Neural progenitor cell (in vitro differentiated cells): ENCODE measurements at regions not wholly inside any gene's neighbourhood (a gene's known extent, or its start where the extent isn't known, plus 50 kb on each side); places are given as distances from the start of the nearest gene placed in this dataset.

Source experiments
- CTCF ChIP-seq: fragments of 200-600 bp; sonication (generic); IDR thresholded peaks from 2 replicates; pipeline ENCODE4 v1.5.1; 2017; ENCODE audit warnings: antibody characterized with exemption, mild to moderate bottlenecking
- EZH2 ChIP-seq: fragments of 200-600 bp; sonication (generic); IDR thresholded peaks from 2 replicates; pipeline ENCODE4 v1.6.1; 2017; ENCODE audit warnings: antibody characterized with exemption, mild to moderate bottlenecking, moderate library complexity
- EZH2phosphoT487 ChIP-seq: fragments of 200-600 bp; sonication (generic); IDR thresholded peaks from 2 replicates; pipeline ENCODE4 v1.6.1; 2017; ENCODE audit warnings: antibody characterized with exemption

- TF ChIP-seq CTCF: no peak
- no peak for TF ChIP-seq EZH2
- no peak for TF ChIP-seq EZH2phosphoT487
Measured at GRCh38 chr6:144901412-144901811, 616.3 kb downstream of the UTRN start.
